ENCODE measurements at regions not wholly inside any gene's neighbourhood (a gene's known extent, or its start where the extent isn't known, plus 50 kb on each side); places are given as distances from the start of the nearest gene placed in this dataset.

GRCh38 chr14:23707415-23707814 lies 71.3 kb downstream of the DHRS2 start:
- DNase-seq (ENCODE audit: low spot score), result no peak
- peaks cover 16% of the 10 kb centered on the region for H3K9me3 ChIP-seq (ENCODE audit: low read depth, low read length, poor library complexity, severe bottlenecking)
- H3K27ac ChIP-seq (ENCODE audit: low read depth, low read length, poor library complexity, severe bottlenecking), result no peak overlapping the region
- TF ChIP-seq EZH2 (IDR thresholded peaks at IDR 0.05; ENCODE audit: borderline replicate concordance, low read depth, low read length, poor library complexity, severe bottlenecking), result no peak
- no peak for TF ChIP-seq CTCF (conservative IDR thresholded peaks at IDR 0.05; ENCODE audit: low read depth, low read length)
- H3K27me3 ChIP-seq (replicated peaks; ENCODE audit: insufficient read depth, low read depth, low read length, poor library complexity), result peaks cover 17% of the 10 kb centered on the region
- POLR2A ChIA-PET (ENCODE audit: low non-redundant PET), result no interaction called here
- BruUV-seq (replicated peaks), result no TSS peak
- no peaks in the 10 kb centered on the region for H3K36me3 ChIP-seq (ENCODE audit: insufficient read depth, low read length, poor library complexity, severe bottlenecking)
- intact Hi-C loops (cut with micrococcal nuclease; ENCODE audit: unreplicated experiment), result no loop called here
- CTCF ChIA-PET, result no interaction called here
- no peaks in the 10 kb centered on the region for H3K4me1 ChIP-seq (ENCODE audit: insufficient read depth, low read length, poor library complexity, severe bottlenecking)
- H3K4me3 ChIP-seq (ENCODE audit: low read depth, low read length, poor library complexity, severe bottlenecking), result no peak overlapping the region

DNA sequence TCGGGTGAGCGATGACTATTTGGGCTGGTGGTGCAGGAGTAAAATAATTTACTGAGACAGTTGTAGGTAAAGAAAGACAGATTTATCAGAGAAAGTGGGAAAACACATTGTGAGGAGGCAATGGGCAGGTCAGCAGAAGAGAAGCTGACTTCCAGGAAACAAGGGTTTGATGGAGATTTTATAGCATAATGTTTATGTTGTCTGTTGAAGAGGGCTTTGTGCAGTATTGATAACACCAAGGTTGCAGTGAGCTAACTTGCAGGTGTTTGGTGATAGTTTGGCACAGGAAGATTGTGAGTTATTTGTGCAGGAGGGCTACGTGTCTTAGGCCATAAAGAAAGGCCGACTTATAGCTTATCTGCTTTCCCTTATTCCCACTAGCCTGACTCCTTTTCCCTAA lies 72.2 kb downstream of the DHRS2 start:
- no peak overlapping the region for H3K4me3 ChIP-seq (ENCODE audit: low read depth, low read length, poor library complexity, severe bottlenecking)
- no peak overlapping the region for H3K27ac ChIP-seq (ENCODE audit: low read depth, low read length, poor library complexity, severe bottlenecking)
- no TSS peak for BruUV-seq (replicated peaks)
- DNase-seq (ENCODE audit: low spot score), result no peak
- ChIA-PET CTCF (no interaction called here), POLR2A (ENCODE audit: low non-redundant PET) (no interaction called here)
- H3K27me3 ChIP-seq (replicated peaks; ENCODE audit: insufficient read depth, low read depth, low read length, poor library complexity), result peaks cover 21% of the 10 kb centered on the region
- H3K36me3 ChIP-seq (ENCODE audit: insufficient read depth, low read length, poor library complexity, severe bottlenecking), result no peaks in the 10 kb centered on the region
- H3K9me3 ChIP-seq (ENCODE audit: low read depth, low read length, poor library complexity, severe bottlenecking), result peaks cover 16% of the 10 kb centered on the region
- intact Hi-C loops (cut with micrococcal nuclease; ENCODE audit: unreplicated experiment), result no loop called here
- no peak for TF ChIP-seq CTCF (conservative IDR thresholded peaks at IDR 0.05; ENCODE audit: low read depth, low read length)
- no peak for TF ChIP-seq EZH2 (IDR thresholded peaks at IDR 0.05; ENCODE audit: borderline replicate concordance, low read depth, low read length, poor library complexity, severe bottlenecking)
- H3K4me1 ChIP-seq (ENCODE audit: insufficient read depth, low read length, poor library complexity, severe bottlenecking), result no peaks in the 10 kb centered on the region

GRCh38 chr14:23709923-23710322 lies 73.8 kb downstream of the DHRS2 start:
- CTCF ChIA-PET, result no interaction called here
- no peaks in the 10 kb centered on the region for H3K36me3 ChIP-seq (ENCODE audit: insufficient read depth, low read length, poor library complexity, severe bottlenecking)
- TF ChIP-seq EZH2 (IDR thresholded peaks at IDR 0.05; ENCODE audit: borderline replicate concordance, low read depth, low read length, poor library complexity, severe bottlenecking), result no peak
- no peak for TF ChIP-seq CTCF (conservative IDR thresholded peaks at IDR 0.05; ENCODE audit: low read depth, low read length)
- no peaks in the 10 kb centered on the region for H3K4me1 ChIP-seq (ENCODE audit: insufficient read depth, low read length, poor library complexity, severe bottlenecking)
- DNase-seq (ENCODE audit: low spot score), result no peak
- intact Hi-C loops (cut with micrococcal nuclease; ENCODE audit: unreplicated experiment), result no loop called here
- peaks cover 21% of the 10 kb centered on the region for H3K27me3 ChIP-seq (replicated peaks; ENCODE audit: insufficient read depth, low read depth, low read length, poor library complexity)
- BruUV-seq (replicated peaks), result no TSS peak
- H3K4me3 ChIP-seq (ENCODE audit: low read depth, low read length, poor library complexity, severe bottlenecking), result no peak overlapping the region
- POLR2A ChIA-PET (ENCODE audit: low non-redundant PET), result no interaction called here
- no peak overlapping the region for H3K27ac ChIP-seq (ENCODE audit: low read depth, low read length, poor library complexity, severe bottlenecking)
- peaks cover 7% of the 10 kb centered on the region for H3K9me3 ChIP-seq (ENCODE audit: low read depth, low read length, poor library complexity, severe bottlenecking)

Data from A673 (cell line).